Cardiac septum (tissue), 1 donor: ENCODE measurements at regions not wholly inside any gene's neighbourhood (a gene's known extent, or its start where the extent isn't known, plus 50 kb on each side); places are given as distances from the start of the nearest gene placed in this dataset.
"Not testable (repeated sequence)": the region's sequence is repeated elsewhere in the genome, so short reads cannot be mapped to it uniquely, and the experiment has no call there.

ENCODE experiments used
- DNase-seq: peaks from one replicate; pipeline ENCODE4 v3.0.0-alpha.2; 2020; ENCODE audit warnings: low spot score
- intact Hi-C: fragments of 100-400 bp; cut with DNase I; formaldehyde crosslinking; loops from one replicate; pipeline ENCODE4 v1.14.0; 2022
- donor health status: DM: no; HTN: no; CAD: no.

- no peak for DNase-seq
- intact Hi-C loops = no loop called here
Measured at GRCh38 chr1:30100524-30100862, 622.9 kb downstream of the MATN1 start.

- DNase-seq = no peak
- intact Hi-C loops = no loop called here
Measured at GRCh38 chr1:30099587-30100523, 623.5 kb downstream of the MATN1 start.

GRCh38 chr1:30097851-30098250 lies 625.5 kb downstream of the MATN1 start:
- DNase-seq, intact Hi-C loops: not testable (repeated sequence)

- intact Hi-C loops = no loop called here
- no peak for DNase-seq
Measured at GRCh38 chr1:30095451-30096025, 627.8 kb downstream of the MATN1 start.

GRCh38 chr1:30095051-30095450 lies 628.3 kb downstream of the MATN1 start:
- no peak for DNase-seq
- intact Hi-C loops = no loop called here

- DNase-seq = no peak
- intact Hi-C loops = no loop called here
Measured at GRCh38 chr1:30092051-30092858, 631.1 kb downstream of the MATN1 start.

- DNase-seq = no peak
- intact Hi-C loops = no loop called here
Measured at GRCh38 chr1:30090162-30090820, 633.1 kb downstream of the MATN1 start.

GRCh38 chr1:30089024-30089430 lies 634.4 kb downstream of the MATN1 start:
- intact Hi-C loops = loop anchor here (5.0 kb wide), 1 partner anchor 852 kb away; the partner anchor contains the start of gene PTPRU
- no peak for DNase-seq

GRCh38 chr1:30088594-30088993 lies 634.8 kb downstream of the MATN1 start:
- intact Hi-C loops = loop anchor here (5.0 kb wide), 1 partner anchor 851 kb away; the partner anchor contains the start of gene PTPRU
- no peak for DNase-seq

- DNase-seq = no peak
- intact Hi-C loops = loop anchor here (2.0 to 5.0 kb wide), 2 partner anchors 295 to 850 kb away; partner anchors contain the start of gene PTPRU
Measured at GRCh38 chr1:30087465-30087864, 635.9 kb downstream of the MATN1 start.

GRCh38 chr1:30085811-30086770 lies 637.3 kb downstream of the MATN1 start:
- no peak for DNase-seq
- intact Hi-C loops = loop anchor here (2.0 to 5.0 kb wide), 2 partner anchors 293 to 849 kb away; partner anchors contain the start of gene PTPRU

- DNase-seq = no peak
Measured at GRCh38 chr1:30084909-30085571, 638.3 kb downstream of the MATN1 start.

GRCh38 chr1:30083800-30084464 lies 639.5 kb downstream of the MATN1 start:
- intact Hi-C loops = loop anchor here (5.0 kb wide), 1 partner anchor 177 kb away; no protein-coding TSS in a partner anchor
- no peak for DNase-seq

More at GRCh38 chr1:30084909-30085571, 638.3 kb downstream of the MATN1 start:
- intact Hi-C loops = loop anchor here (5.0 kb wide), 2 partner anchors 178 to 848 kb away; partner anchors contain the start of gene PTPRU

GRCh38 chr1:30081379-30082102 lies 641.8 kb downstream of the MATN1 start:
- intact Hi-C loops = loop anchor here (5.0 kb wide), 1 partner anchor 174 kb away; no protein-coding TSS in a partner anchor
- DNase-seq = no peak

GRCh38 chr1:30075916-30076315 lies 647.5 kb downstream of the MATN1 start:
- DNase-seq, intact Hi-C loops: not testable (repeated sequence)

GRCh38 chr1:30068787-30069472 lies 654.5 kb downstream of the MATN1 start:
- DNase-seq = no peak
- intact Hi-C loops = no loop called here
